ENCODE measurements at regions not wholly inside any gene's neighbourhood (a gene's known extent, or its start where the extent isn't known, plus 50 kb on each side); places are given as distances from the start of the nearest gene placed in this dataset.

DNA sequence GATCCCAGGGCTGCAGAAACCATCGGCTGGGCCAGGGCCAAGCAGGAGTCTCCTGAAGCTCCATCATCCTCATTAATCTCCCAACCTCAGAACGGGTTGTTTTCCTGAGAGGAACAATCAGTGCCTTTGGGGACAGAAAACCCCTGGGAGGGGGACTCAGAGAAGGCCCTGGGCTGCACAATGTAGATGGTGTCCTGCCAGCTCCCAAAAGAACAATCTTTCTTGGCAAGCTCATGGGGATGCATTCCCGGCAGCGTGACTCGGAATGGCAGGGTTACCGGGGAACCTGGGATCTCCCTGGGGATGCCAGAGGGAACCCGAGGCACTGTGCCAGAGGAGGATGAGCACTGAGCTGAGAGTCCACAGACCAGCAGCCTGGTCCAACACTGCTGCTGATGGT lies 72.1 kb upstream of the ATP2B2 start:
- no peak for ATAC-seq
- no TSS peak for BruUV-seq (replicated peaks)
- intact Hi-C loops (cut with micrococcal nuclease) = no loop called here
- TF ChIP-seq ELF1 (IDR thresholded peaks at IDR 0.05; ENCODE audit: borderline replicate concordance, low read depth) (no peak), ZBTB33 (IDR thresholded peaks at IDR 0.05; ENCODE audit: extremely low read depth, insufficient replicate concordance, low read length) (no peak), YY1 (IDR thresholded peaks at IDR 0.05; ENCODE audit: extremely low read depth, insufficient replicate concordance, low read depth, low read length) (no peak), POLR2AphosphoS5 (IDR thresholded peaks at IDR 0.05; ENCODE audit: low read depth, low read length) (no peak), EZH2 (IDR thresholded peaks at IDR 0.05) (no peak), JUND (IDR thresholded peaks at IDR 0.05) (no peak), SIN3A (IDR thresholded peaks at IDR 0.05; ENCODE audit: low read depth) (no peak), POLR2A (IDR thresholded peaks at IDR 0.05; ENCODE audit: borderline replicate concordance, extremely low read depth, insufficient read depth, insufficient read length) (no peak), MAX (IDR thresholded peaks at IDR 0.05) (no peak), CEBPB (IDR thresholded peaks at IDR 0.05; ENCODE audit: low read depth) (no peak), FOSL1 (IDR thresholded peaks at IDR 0.05; ENCODE audit: low read depth) (no peak)
- Histone ChIP-seq H3K9ac (ENCODE audit: low read length) (no peak overlapping the region), H3K27me3 (ENCODE audit: insufficient read depth, low read length) (peaks cover 34% of the 10 kb centered on the region), H3K36me3 (ENCODE audit: control insufficient read depth in 1 of 2, insufficient read depth in 2 of 2, low read length in 2 of 2) (no peaks in the 10 kb centered on the region), H3K79me2 (ENCODE audit: insufficient read depth, low read length) (no peaks in the 10 kb centered on the region), H3K4me2 (ENCODE audit: low read length) (no peak overlapping the region), H3K4me3 (replicated peaks in 1 of 2; ENCODE audit: low read depth in 1 of 2, low read length in 2 of 2) (no peak overlapping the region), H3K27ac (ENCODE audit: low read depth, low read length) (no peak overlapping the region), H3K4me1 (ENCODE audit: control insufficient read depth in 1 of 2, insufficient read depth in 2 of 2, low read length in 2 of 2) (no peaks in the 10 kb centered on the region), H3K9me2 (ENCODE audit: insufficient read depth) (no peaks in the 10 kb centered on the region), H4K20me1 (ENCODE audit: insufficient read depth) (no peaks in the 10 kb centered on the region), H3K9me3 (ENCODE audit: control insufficient read depth in 1 of 2, insufficient read depth in 1 of 2, low read depth in 1 of 2, low read length in 2 of 2) (no peaks in the 10 kb centered on the region), H2AFZ (ENCODE audit: low read depth, low read length, poor library complexity, severe bottlenecking) (no peak overlapping the region)
- RAD21 ChIA-PET (ENCODE audit: low non-redundant PET in 1 of 2, low total read pairs in 2 of 2, uncharacterized antibody in 2 of 2, unreplicated experiment in 2 of 2) = no interaction called here
- CTCF ChIA-PET = no interaction called here
- DNase-seq (ENCODE audit: low read depth, low spot score) = no peak
- POLR2A ChIA-PET = no interaction called here

Measured in HCT116 (cell line).